ENCODE measurements at regions not wholly inside any gene's neighbourhood (a gene's known extent, or its start where the extent isn't known, plus 50 kb on each side); places are given as distances from the start of the nearest gene placed in this dataset.

- TF ChIP-seq CTCF (IDR thresholded peaks at IDR 0.05; ENCODE audit: poor library complexity, severe bottlenecking), result no peak
- no peak for TF ChIP-seq EP300 (conservative IDR thresholded peaks at IDR 0.05; ENCODE audit: poor library complexity, severe bottlenecking)
- TF ChIP-seq REST (IDR thresholded peaks at IDR 0.05; ENCODE audit: borderline replicate concordance), result no peak
- TF ChIP-seq EZH2 (IDR thresholded peaks at IDR 0.05; ENCODE audit: borderline replicate concordance, insufficient read depth, low read length, poor library complexity, severe bottlenecking), result no peak
- TF ChIP-seq POLR2AphosphoS5 (IDR thresholded peaks at IDR 0.05), result no peak
- TF ChIP-seq TAF1 (IDR thresholded peaks at IDR 0.05; ENCODE audit: low read depth), result no peak
Measured at GRCh38 chr14:104520620-104521410, 58.7 kb upstream of the C14orf180 start.
